ENCODE measurements at regions not wholly inside any gene's neighbourhood (a gene's known extent, or its start where the extent isn't known, plus 50 kb on each side); places are given as distances from the start of the nearest gene placed in this dataset.

DNA sequence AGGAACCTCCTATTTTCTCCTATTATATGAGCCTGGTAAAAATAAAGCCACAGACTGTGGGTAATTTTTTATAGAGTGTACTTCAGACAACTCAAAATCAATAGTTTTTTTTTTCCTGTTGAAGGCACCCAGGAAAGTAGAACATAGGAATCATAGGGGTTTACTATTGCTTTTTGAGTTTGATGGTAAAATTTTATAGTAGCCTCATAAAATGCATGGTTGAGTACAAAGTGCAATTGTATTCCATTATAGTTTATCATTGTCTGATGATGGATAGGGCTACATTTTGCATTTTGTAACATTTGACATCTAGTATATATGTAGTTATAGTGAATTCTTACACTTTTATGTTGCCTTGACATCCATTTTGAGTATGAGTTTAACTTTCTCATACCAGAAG, 455.0 kb downstream of the STIM2 start:
- no peaks in the 10 kb centered on the region for H3K9me3 Mint-ChIP-seq
- H3K36me3 Mint-ChIP-seq (ENCODE audit: low read depth), result no peaks in the 10 kb centered on the region
- H3K4me1 Mint-ChIP-seq (ENCODE audit: low read depth), result no peaks in the 10 kb centered on the region
- no peak overlapping the region for H3K27ac Mint-ChIP-seq
- H3K27me3 Mint-ChIP-seq (ENCODE audit: insufficient read depth), result no peaks in the 10 kb centered on the region
- intact Hi-C loops (cut with micrococcal nuclease), result no loop called here
- no peak for DNase-seq (ENCODE audit: low spot score)
- no peak overlapping the region for H3K4me3 Mint-ChIP-seq

DNA sequence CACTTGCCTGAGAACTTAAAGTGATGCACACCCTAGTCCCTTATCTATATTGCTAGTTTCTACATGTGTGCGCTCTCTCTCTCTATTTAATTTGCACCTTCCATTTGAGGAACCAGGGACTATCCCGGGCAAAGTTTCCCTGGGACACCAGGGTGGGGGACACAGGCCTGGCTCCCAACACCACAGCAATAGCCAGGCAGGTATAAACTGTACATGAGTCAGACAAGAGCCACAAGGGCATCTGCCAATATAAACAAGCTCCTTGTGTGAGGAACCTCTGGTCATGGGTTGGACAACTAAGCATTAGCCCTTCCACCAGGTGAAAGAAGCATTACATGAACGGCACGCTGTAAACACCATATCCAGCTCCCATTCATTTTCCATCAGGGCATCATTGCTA, 455.5 kb downstream of the STIM2 start:
- Mint-ChIP-seq H3K27me3 (ENCODE audit: insufficient read depth) (no peaks in the 10 kb centered on the region), H3K36me3 (ENCODE audit: low read depth) (no peaks in the 10 kb centered on the region), H3K4me1 (ENCODE audit: low read depth) (no peaks in the 10 kb centered on the region), H3K27ac (no peak overlapping the region), H3K4me3 (no peak overlapping the region), H3K9me3 (no peaks in the 10 kb centered on the region)
- DNase-seq (ENCODE audit: low spot score), result no peak
- intact Hi-C loops (cut with micrococcal nuclease), result no loop called here

- no peaks in the 10 kb centered on the region for H3K4me1 Mint-ChIP-seq (ENCODE audit: low read depth)
- no peak overlapping the region for H3K27ac Mint-ChIP-seq
- H3K4me3 Mint-ChIP-seq, result no peak overlapping the region
- H3K27me3 Mint-ChIP-seq (ENCODE audit: insufficient read depth), result no peaks in the 10 kb centered on the region
- no peaks in the 10 kb centered on the region for H3K36me3 Mint-ChIP-seq (ENCODE audit: low read depth)
- no peaks in the 10 kb centered on the region for H3K9me3 Mint-ChIP-seq
- no peak for DNase-seq (ENCODE audit: low spot score)
- intact Hi-C loops (cut with micrococcal nuclease), result loop anchor here (1.0 kb wide), 1 partner anchor 269 kb away; no protein-coding TSS in a partner anchor
These were observed 458.1 kb downstream of the STIM2 start for GRCh38 chr4:27318740-27319139.

DNA sequence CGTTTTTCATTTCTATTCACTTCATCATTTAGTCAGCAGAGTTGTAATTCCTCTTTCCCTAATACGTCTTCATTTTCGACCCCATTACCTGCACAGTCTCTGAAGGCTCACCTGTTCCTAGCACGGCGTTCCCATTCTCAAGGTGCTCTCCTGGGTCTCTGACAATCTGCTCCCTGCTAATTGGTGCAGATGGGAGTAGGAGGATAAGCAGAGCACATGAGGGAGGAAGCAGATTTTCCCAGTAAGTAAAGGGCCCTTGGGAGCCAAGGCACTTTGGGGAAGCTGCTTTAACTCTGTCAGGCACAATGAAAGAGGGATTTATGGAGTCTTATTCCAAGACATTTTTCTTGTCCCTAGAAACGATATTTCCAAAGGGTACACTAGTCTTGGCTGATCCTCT, 466.4 kb downstream of the STIM2 start:
- DNase-seq (ENCODE audit: low spot score), result no peak
- Mint-ChIP-seq H3K4me3 (no peak overlapping the region), H3K4me1 (ENCODE audit: low read depth) (no peaks in the 10 kb centered on the region), H3K27me3 (ENCODE audit: insufficient read depth) (no peaks in the 10 kb centered on the region), H3K9me3 (no peaks in the 10 kb centered on the region), H3K27ac (no peak overlapping the region), H3K36me3 (ENCODE audit: low read depth) (no peaks in the 10 kb centered on the region)
- intact Hi-C loops (cut with micrococcal nuclease), result no loop called here

GRCh38 chr4:27327421-27328181, 467.0 kb downstream of the STIM2 start:
- no peak overlapping the region for H3K4me3 Mint-ChIP-seq

GRCh38 chr4:27338530-27338929, 477.9 kb downstream of the STIM2 start:
- Mint-ChIP-seq H3K36me3 (ENCODE audit: low read depth) (no peaks in the 10 kb centered on the region), H3K9me3 (no peaks in the 10 kb centered on the region), H3K4me3 (no peak overlapping the region), H3K4me1 (ENCODE audit: low read depth) (no peaks in the 10 kb centered on the region), H3K27ac (no peak overlapping the region), H3K27me3 (ENCODE audit: insufficient read depth) (no peaks in the 10 kb centered on the region)
- intact Hi-C loops (cut with micrococcal nuclease), result no loop called here
- DNase-seq (ENCODE audit: low spot score), result no peak

More at GRCh38 chr4:27327421-27328181, 467.0 kb downstream of the STIM2 start:
- DNase-seq (ENCODE audit: low spot score), result no peak
- Mint-ChIP-seq H3K9me3 (no peaks in the 10 kb centered on the region), H3K27me3 (ENCODE audit: insufficient read depth) (no peaks in the 10 kb centered on the region), H3K27ac (no peak overlapping the region), H3K36me3 (ENCODE audit: low read depth) (no peaks in the 10 kb centered on the region), H3K4me1 (ENCODE audit: low read depth) (no peaks in the 10 kb centered on the region)
- intact Hi-C loops (cut with micrococcal nuclease), result no loop called here

DNA sequence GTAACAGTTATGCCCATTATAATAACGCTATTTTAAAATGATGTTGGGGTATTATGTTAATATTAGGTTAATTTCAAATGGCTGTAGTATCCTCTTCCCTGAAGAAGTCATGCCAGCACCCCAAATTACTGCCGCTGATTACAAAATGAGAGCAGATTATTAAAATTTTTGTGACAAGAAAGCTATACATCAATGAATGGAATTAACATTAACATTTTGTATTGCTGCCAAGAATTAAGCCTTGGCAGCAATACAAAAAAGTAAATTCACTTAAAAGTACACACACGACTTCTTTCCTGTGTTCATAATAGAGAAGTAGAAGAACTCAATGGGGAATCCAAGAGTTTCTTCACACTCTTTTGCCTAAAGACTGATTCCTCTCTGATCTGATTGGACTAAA, 482.8 kb downstream of the STIM2 start:
- no peaks in the 10 kb centered on the region for H3K9me3 Mint-ChIP-seq
- intact Hi-C loops (cut with micrococcal nuclease), result no loop called here
- H3K27me3 Mint-ChIP-seq (ENCODE audit: insufficient read depth), result no peaks in the 10 kb centered on the region
- DNase-seq (ENCODE audit: low spot score), result no peak
- no peak overlapping the region for H3K27ac Mint-ChIP-seq
- H3K4me1 Mint-ChIP-seq (ENCODE audit: low read depth), result no peaks in the 10 kb centered on the region
- H3K4me3 Mint-ChIP-seq, result no peak overlapping the region
- no peaks in the 10 kb centered on the region for H3K36me3 Mint-ChIP-seq (ENCODE audit: low read depth)

- intact Hi-C loops (cut with micrococcal nuclease), result no loop called here
- no peak for DNase-seq (ENCODE audit: low spot score)
- H3K4me1 Mint-ChIP-seq (ENCODE audit: low read depth), result no peaks in the 10 kb centered on the region
- no peaks in the 10 kb centered on the region for H3K27me3 Mint-ChIP-seq (ENCODE audit: insufficient read depth)
- no peak overlapping the region for H3K4me3 Mint-ChIP-seq
- H3K9me3 Mint-ChIP-seq, result no peaks in the 10 kb centered on the region
- no peak overlapping the region for H3K27ac Mint-ChIP-seq
- H3K36me3 Mint-ChIP-seq (ENCODE audit: low read depth), result no peaks in the 10 kb centered on the region
These were observed 489.5 kb downstream of the STIM2 start for GRCh38 chr4:27350161-27350560.

- Mint-ChIP-seq H3K4me3 (no peak overlapping the region), H3K27ac (no peak overlapping the region)
- intact Hi-C loops (cut with micrococcal nuclease), result no loop called here
These were observed 496.6 kb downstream of the STIM2 start for GRCh38 chr4:27357283-27357682.

DNA sequence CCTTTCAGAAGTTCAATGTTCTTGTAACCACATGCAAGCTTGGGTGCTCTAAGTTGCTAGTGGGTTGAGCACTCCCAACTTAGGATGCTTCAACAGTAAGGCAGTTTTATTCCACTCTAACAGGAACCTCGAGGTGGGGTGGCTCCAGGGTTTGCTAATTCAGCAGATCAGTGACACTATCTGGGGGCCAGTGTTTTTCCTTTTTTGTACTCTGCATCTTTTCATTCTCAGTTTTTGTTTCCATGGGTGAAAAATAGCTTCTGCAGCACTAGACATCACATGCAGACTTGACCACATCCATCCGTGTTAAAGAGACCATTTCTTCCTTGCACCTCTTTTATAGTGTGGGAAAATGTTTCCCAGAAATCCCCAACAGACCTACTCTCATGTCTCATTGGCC, 497.6 kb downstream of the STIM2 start:
- DNase-seq (ENCODE audit: low spot score), result no peak
- H3K4me3 Mint-ChIP-seq, result no peak overlapping the region
- no peak overlapping the region for H3K27ac Mint-ChIP-seq
- no peaks in the 10 kb centered on the region for H3K4me1 Mint-ChIP-seq (ENCODE audit: low read depth)
- intact Hi-C loops (cut with micrococcal nuclease), result no loop called here
- no peaks in the 10 kb centered on the region for H3K27me3 Mint-ChIP-seq (ENCODE audit: insufficient read depth)
- H3K9me3 Mint-ChIP-seq, result no peaks in the 10 kb centered on the region
- H3K36me3 Mint-ChIP-seq (ENCODE audit: low read depth), result no peaks in the 10 kb centered on the region

More at GRCh38 chr4:27357283-27357682, 496.6 kb downstream of the STIM2 start:
- Mint-ChIP-seq H3K27me3 (ENCODE audit: insufficient read depth) (no peaks in the 10 kb centered on the region), H3K9me3 (no peaks in the 10 kb centered on the region), H3K4me1 (ENCODE audit: low read depth) (no peaks in the 10 kb centered on the region), H3K36me3 (ENCODE audit: low read depth) (no peaks in the 10 kb centered on the region)
- no peak for DNase-seq (ENCODE audit: low spot score)

- H3K27me3 Mint-ChIP-seq (ENCODE audit: insufficient read depth), result no peaks in the 10 kb centered on the region
- no peak overlapping the region for H3K4me3 Mint-ChIP-seq
- no peak overlapping the region for H3K27ac Mint-ChIP-seq
- intact Hi-C loops (cut with micrococcal nuclease), result no loop called here
- no peaks in the 10 kb centered on the region for H3K36me3 Mint-ChIP-seq (ENCODE audit: low read depth)
- DNase-seq (ENCODE audit: low spot score), result no peak
- no peaks in the 10 kb centered on the region for H3K9me3 Mint-ChIP-seq
- H3K4me1 Mint-ChIP-seq (ENCODE audit: low read depth), result no peaks in the 10 kb centered on the region
These were observed 499.5 kb downstream of the STIM2 start for GRCh38 chr4:27360131-27360530.

- H3K4me1 Mint-ChIP-seq (ENCODE audit: low read depth), result no peaks in the 10 kb centered on the region
- DNase-seq (ENCODE audit: low spot score), result no peak
- no peaks in the 10 kb centered on the region for H3K36me3 Mint-ChIP-seq (ENCODE audit: low read depth)
- no peak overlapping the region for H3K4me3 Mint-ChIP-seq
- H3K27ac Mint-ChIP-seq, result no peak overlapping the region
- no peaks in the 10 kb centered on the region for H3K9me3 Mint-ChIP-seq
- intact Hi-C loops (cut with micrococcal nuclease), result no loop called here
- no peaks in the 10 kb centered on the region for H3K27me3 Mint-ChIP-seq (ENCODE audit: insufficient read depth)
These were observed 500.2 kb downstream of the STIM2 start for GRCh38 chr4:27360790-27361267.

- Mint-ChIP-seq H3K4me1 (ENCODE audit: low read depth) (no peaks in the 10 kb centered on the region), H3K9me3 (no peaks in the 10 kb centered on the region), H3K36me3 (ENCODE audit: low read depth) (no peaks in the 10 kb centered on the region), H3K27ac (no peak overlapping the region), H3K4me3 (no peak overlapping the region), H3K27me3 (ENCODE audit: insufficient read depth) (no peaks in the 10 kb centered on the region)
- DNase-seq (ENCODE audit: low spot score), result no peak
- intact Hi-C loops (cut with micrococcal nuclease), result no loop called here
These were observed 503.9 kb downstream of the STIM2 start for GRCh38 chr4:27364509-27364908.
